CD14-positive monocyte (primary cell): ENCODE measurements at regions not wholly inside any gene's neighbourhood (a gene's known extent, or its start where the extent isn't known, plus 50 kb on each side); places are given as distances from the start of the nearest gene placed in this dataset.

Experiments used
- DNase-seq, 3 donors: peaks; one replicate each; pipeline ENCODE4 v3.0.0-alpha.2; 2011 to 2022
- H2AFZ ChIP-seq: 2 replicates; pipeline ENCODE4 v1.6.0; 2012; ENCODE audit warnings: mild to moderate bottlenecking, low read depth, low read length, inconsistent platforms; ENCODE audit not compliant: insufficient read depth, poor library complexity, severe bottlenecking
- H3K27ac ChIP-seq, 2 donors: 1 replicate in 1 of 2; 2 replicates in 1 of 2; pipeline ENCODE4 v1.5.1; 2012 to 2013; ENCODE audit warnings: low read length in 2 of 2, control low read depth in 1 of 2, inconsistent platforms in 1 of 2, low read depth in 1 of 2, mild to moderate bottlenecking in 1 of 2
- H3K27me3 ChIP-seq, 2 donors: one replicate each; pipeline versions ENCODE4 v1.6.0 to v1.6.1; 2011 to 2013; ENCODE audit warnings: low read length in 2 of 2; ENCODE audit not compliant: control insufficient read depth in 2 of 2, insufficient read depth in 2 of 2
- H3K36me3 ChIP-seq, 2 donors: replicated peaks in 1 of 2; 1 replicate in 1 of 2; 2 replicates in 1 of 2; pipeline versions ENCODE4 v1.5.1 to v1.6.1; 2012 to 2013; ENCODE audit warnings: low read length in 2 of 2, control low read depth in 1 of 2, inconsistent platforms in 1 of 2, mild to moderate bottlenecking in 1 of 2; ENCODE audit not compliant: insufficient read depth in 2 of 2, control insufficient read depth in 1 of 2
- H3K4me1 ChIP-seq, 2 donors: 1 replicate in 1 of 2; 2 replicates in 1 of 2; pipeline versions ENCODE4 v1.5.1 to v1.6.1; 2012 to 2013; ENCODE audit warnings: low read length in 2 of 2, control low read depth in 1 of 2, inconsistent platforms in 1 of 2, mild to moderate bottlenecking in 1 of 2, moderate library complexity in 1 of 2; ENCODE audit not compliant: insufficient read depth in 2 of 2, control insufficient read depth in 1 of 2
- H3K4me2 ChIP-seq: replicated peaks from 2 replicates; pipeline ENCODE3; 2012; ENCODE audit warnings: low read length, moderate library complexity, mild to moderate bottlenecking; ENCODE audit not compliant: poor library complexity, severe bottlenecking; ENCODE audit errors: extremely low read depth
- H3K4me3 ChIP-seq, 3 experiments: fragments of 200-600 bp in 1 of 3; sonication (generic) in 1 of 3; replicated peaks in 1 of 3; 1 replicate in 2 of 3; 2 replicates in 1 of 3; pipeline ENCODE4 v1.5.1; 2011 to 2013; ENCODE audit warnings: low read length in 3 of 3, mild to moderate bottlenecking in 3 of 3, control low read depth in 2 of 3, low read depth in 2 of 3, inconsistent platforms in 1 of 3, moderate library complexity in 1 of 3
- H3K79me2 ChIP-seq: 2 replicates; pipeline ENCODE4 v1.6.0; 2012; ENCODE audit warnings: mild to moderate bottlenecking, control low read depth, inconsistent platforms, low read length, moderate library complexity; ENCODE audit not compliant: insufficient read depth
- H3K9ac ChIP-seq: 2 replicates; pipeline ENCODE4 v1.6.0; 2017; ENCODE audit warnings: low read length, mild to moderate bottlenecking; ENCODE audit not compliant: insufficient read depth, poor library complexity, severe bottlenecking
- H3K9me3 ChIP-seq, 2 donors: replicated peaks in 1 of 2; 1 replicate in 1 of 2; 2 replicates in 1 of 2; pipeline versions ENCODE4 v1.5.1 to v1.6.1; 2012 to 2013; ENCODE audit warnings: low read length in 2 of 2, control low read depth in 1 of 2; ENCODE audit not compliant: control insufficient read depth in 1 of 2, insufficient read depth in 1 of 2
- H4K20me1 ChIP-seq: 2 replicates; pipeline ENCODE4 v1.6.0; 2012; ENCODE audit warnings: mild to moderate bottlenecking, low read length, control low read depth, moderate library complexity; ENCODE audit not compliant: insufficient read depth
- H3K27ac Mint-ChIP-seq, 7 donors: one replicate each; pipeline ENCODE4 v1.8.0; 2020; ENCODE audit warnings: mild to moderate bottlenecking in 7 of 7, mixed read lengths in 7 of 7, moderate library complexity in 6 of 7, inconsistent platforms in 2 of 7
- H3K27me3 Mint-ChIP-seq, 3 donors: one replicate each; pipeline ENCODE4 v1.8.0; 2021 to 2022; ENCODE audit warnings: low read depth in 3 of 3, mild to moderate bottlenecking in 3 of 3, mixed read lengths in 3 of 3, moderate library complexity in 3 of 3, inconsistent platforms in 1 of 3
- H3K36me3 Mint-ChIP-seq, 2 donors: one replicate each; pipeline ENCODE4 v1.8.0; 2020; ENCODE audit warnings: mixed read lengths in 2 of 2, inconsistent platforms in 1 of 2, mild to moderate bottlenecking in 1 of 2
- H3K4me1 Mint-ChIP-seq: one replicate; pipeline ENCODE4 v1.8.0; 2020; ENCODE audit warnings: mild to moderate bottlenecking, mixed read lengths
- H3K4me3 Mint-ChIP-seq, 2 donors: one replicate each; pipeline ENCODE4 v1.8.0; 2020; ENCODE audit warnings: mild to moderate bottlenecking in 2 of 2, mixed read lengths in 2 of 2, moderate library complexity in 1 of 2
- H3K9me3 Mint-ChIP-seq, 7 donors: one replicate each; pipeline ENCODE4 v1.8.0; 2020 to 2022; ENCODE audit warnings: mixed read lengths in 7 of 7, mild to moderate bottlenecking in 6 of 7, moderate library complexity in 6 of 7, inconsistent platforms in 2 of 7
- CTCF ChIP-seq: fragments of 200-600 bp; IDR thresholded peaks from one replicate; pipeline ENCODE4 v1.8.0; 2022; ENCODE audit warnings: antibody characterized with exemption, mild to moderate bottlenecking
- WGBS: methylation state at CpG from one replicate; pipeline ENCODE4 v1.1.5; 2013; ENCODE audit warnings: missing lambda C conversion rate; ENCODE audit not compliant: insufficient coverage; 5-methylcytosine and 5-hydroxymethylcytosine counted together
- intact Hi-C, 2 donors: fragments of 100-400 bp; cut with micrococcal nuclease; formaldehyde crosslinking; loops; one replicate each; pipeline versions ENCODE4 v1.15.0 to v1.15.1; 2023

- H3K4me3 ChIP-seq, result no peak overlapping the region
- WGBS, result 94% methylated on average over 2 of the region's 3 CpGs
Observed at GRCh38 chr3:61449327-61450040, 111.9 kb upstream of the PTPRG start.

DNA sequence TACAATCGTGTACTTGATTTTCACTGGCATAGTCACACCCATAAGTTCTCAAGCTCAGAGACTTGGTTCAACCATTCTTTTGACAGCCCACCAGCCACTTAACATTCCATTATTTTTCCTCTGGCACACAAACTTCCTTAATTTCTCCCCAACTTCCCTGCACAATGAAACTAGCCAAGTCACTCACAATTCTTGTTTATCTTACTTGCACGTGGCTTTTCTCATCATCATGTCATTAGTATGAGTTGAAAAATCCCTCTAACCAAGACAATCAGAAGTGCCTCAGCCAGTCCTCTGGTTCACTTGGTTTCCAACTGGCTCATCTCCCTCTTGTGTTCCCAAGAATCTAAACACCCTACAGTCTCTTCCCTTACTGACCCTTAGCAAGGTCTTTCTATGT is 110.5 kb upstream of the PTPRG start:
- no peaks in the 10 kb centered on the region for H3K36me3 Mint-ChIP-seq
- H3K9me3 ChIP-seq, result no peaks in the 10 kb centered on the region
- H2AFZ ChIP-seq, result no peak overlapping the region
- no peaks in the 10 kb centered on the region for H3K79me2 ChIP-seq
- H3K4me3 Mint-ChIP-seq, result no peak overlapping the region
- no peaks in the 10 kb centered on the region for H4K20me1 ChIP-seq
- no peaks in the 10 kb centered on the region for H3K36me3 ChIP-seq
- intact Hi-C loops, result no loop called here
- H3K27ac ChIP-seq, result no peak overlapping the region
- H3K27me3 ChIP-seq, result no peaks in the 10 kb centered on the region
- no peaks in the 10 kb centered on the region for H3K4me1 ChIP-seq
- no peak overlapping the region for H3K4me2 ChIP-seq
- 89% methylated on average over 1 of the region's 2 CpGs for WGBS
- no peak overlapping the region for H3K27ac Mint-ChIP-seq
- no peak for TF ChIP-seq CTCF
- no peak overlapping the region for H3K4me3 ChIP-seq
- no peak overlapping the region for H3K9ac ChIP-seq
- H3K9me3 Mint-ChIP-seq, result peaks cover 0 to 7% (median 3%) of the 10 kb centered on the region in 7 donors
- H3K27me3 Mint-ChIP-seq, result no peaks in the 10 kb centered on the region
- DNase-seq, result no peak
- no peaks in the 10 kb centered on the region for H3K4me1 Mint-ChIP-seq

More at GRCh38 chr3:61449327-61450040, 111.9 kb upstream of the PTPRG start:
- H3K27ac ChIP-seq, result no peak overlapping the region
- no peaks in the 10 kb centered on the region for H4K20me1 ChIP-seq
- H3K9me3 ChIP-seq, result no peaks in the 10 kb centered on the region
- no peak overlapping the region for H3K9ac ChIP-seq
- no peak overlapping the region for H3K4me2 ChIP-seq
- no peaks in the 10 kb centered on the region for H3K79me2 ChIP-seq
- Mint-ChIP-seq H3K36me3 (no peaks in the 10 kb centered on the region), H3K27me3 (no peaks in the 10 kb centered on the region), H3K4me3 (no peak overlapping the region), H3K27ac (no peak overlapping the region), H3K4me1 (no peaks in the 10 kb centered on the region), H3K9me3 (peaks cover 0 to 7% (median 3%) of the 10 kb centered on the region in 7 donors)
- H2AFZ ChIP-seq, result no peak overlapping the region
- no peaks in the 10 kb centered on the region for H3K27me3 ChIP-seq
- no peaks in the 10 kb centered on the region for H3K36me3 ChIP-seq
- DNase-seq, result no peak
- TF ChIP-seq CTCF, result no peak
- H3K4me1 ChIP-seq, result no peaks in the 10 kb centered on the region
- intact Hi-C loops, result no loop called here
